Loucy (cell line): ENCODE measurements at regions not wholly inside any gene's neighbourhood (a gene's known extent, or its start where the extent isn't known, plus 50 kb on each side); places are given as distances from the start of the nearest gene placed in this dataset.
A peak's percentile ranks its signal among the peaks of the same experiment; 100 is the strongest.

ENCODE experiments used
- H2AFZ ChIP-seq: fragments of 200-600 bp; sonication (generic); 2 replicates; pipeline ENCODE4 v1.6.0; 2016; ENCODE audit warnings: antibody characterized with exemption, mild to moderate bottlenecking, low read length, moderate library complexity
- H3F3A ChIP-seq: fragments of 200-600 bp; 2 replicates; pipeline ENCODE4 v1.6.0; 2016; ENCODE audit warnings: antibody characterized with exemption, low read depth, mild to moderate bottlenecking
- H3K27me3 ChIP-seq: fragments of 200-600 bp; sonication (generic); 2 replicates; pipeline ENCODE4 v1.6.1; 2014; ENCODE audit warnings: low read length, mild to moderate bottlenecking; ENCODE audit not compliant: insufficient read depth, poor library complexity, severe bottlenecking
- H3K36me3 ChIP-seq: fragments of 200-600 bp; sonication (generic); 2 replicates; pipeline ENCODE4 v1.6.1; 2016; ENCODE audit warnings: low read length; ENCODE audit not compliant: insufficient read depth
- H3K4me1 ChIP-seq: fragments of 200-600 bp; sonication (generic); 2 replicates; pipeline ENCODE4 v1.5.1; 2014; ENCODE audit warnings: low read length, mild to moderate bottlenecking; ENCODE audit not compliant: insufficient read depth, poor library complexity, severe bottlenecking
- H3K4me2 ChIP-seq: fragments of 200-600 bp; sonication (generic); 2 replicates; pipeline ENCODE4 v1.6.0; 2014; ENCODE audit warnings: antibody characterized with exemption, low read length, low read depth, mild to moderate bottlenecking; ENCODE audit not compliant: poor library complexity, severe bottlenecking
- H3K4me3 ChIP-seq: fragments of 200-600 bp; sonication (generic); 2 replicates; pipeline ENCODE4 v1.5.1; 2014; ENCODE audit warnings: low read length, mild to moderate bottlenecking, mixed read lengths; ENCODE audit not compliant: poor library complexity, severe bottlenecking
- H3K79me2 ChIP-seq: fragments of 200-600 bp; sonication (generic); 2 replicates; pipeline ENCODE4 v1.6.1; 2014; ENCODE audit warnings: low read length; ENCODE audit not compliant: insufficient read depth
- H3K9ac ChIP-seq: fragments of 200-600 bp; sonication (generic); 2 replicates; pipeline ENCODE4 v1.6.0; 2014; ENCODE audit warnings: mild to moderate bottlenecking, low read depth, low read length, moderate library complexity; ENCODE audit not compliant: poor library complexity, severe bottlenecking
- H3K9me2 ChIP-seq: fragments of 200-600 bp; sonication (generic); replicated peaks from 2 replicates; pipeline ENCODE4 v1.6.1; 2016; ENCODE audit warnings: low read depth, low read length, mixed read lengths
- H3K9me3 ChIP-seq: fragments of 200-600 bp; sonication (generic); 2 replicates; pipeline ENCODE4 v1.6.1; 2014; ENCODE audit warnings: mild to moderate bottlenecking, antibody characterized with exemption, low read length, low read depth; ENCODE audit not compliant: insufficient read depth
- H4K20me1 ChIP-seq: fragments of 200-600 bp; sonication (generic); 2 replicates; pipeline ENCODE4 v1.6.0; 2014; ENCODE audit warnings: antibody characterized with exemption, low read length, mild to moderate bottlenecking; ENCODE audit not compliant: insufficient read depth, poor library complexity, severe bottlenecking
- CTCF ChIP-seq: fragments of 200-600 bp; sonication (generic); conservative IDR thresholded peaks from 2 replicates; pipeline ENCODE4 v1.5.1; 2014; ENCODE audit warnings: mild to moderate bottlenecking, antibody characterized with exemption, low read length
- EZH2phosphoT487 ChIP-seq: fragments of 200-600 bp; IDR thresholded peaks from 2 replicates; pipeline ENCODE4 v1.6.1; 2018; ENCODE audit warnings: antibody characterized with exemption, mild to moderate bottlenecking, moderate library complexity, borderline replicate concordance

- Histone ChIP-seq H3K9me2 (no peaks in the 10 kb centered on the region), H4K20me1 (no peaks in the 10 kb centered on the region), H3K4me1 (peaks cover 49% of the 10 kb centered on the region), H3K9ac (no peak overlapping the region), H3K4me3 (no peak overlapping the region), H3K4me2 (no peak overlapping the region), H3K9me3 (no peaks in the 10 kb centered on the region), H2AFZ (no peak overlapping the region), H3F3A (no peaks in the 10 kb centered on the region), H3K36me3 (no peaks in the 10 kb centered on the region), H3K79me2 (peaks cover 40% of the 10 kb centered on the region), H3K27me3 (no peaks in the 10 kb centered on the region)
- no peak for TF ChIP-seq CTCF
- no peak for TF ChIP-seq EZH2phosphoT487
Observed at GRCh38 chr1:31504001-31504400, 72.3 kb upstream of the TINAGL1 start.

GRCh38 chr1:31505911-31506497 is 70.3 kb upstream of the TINAGL1 start:
- H3K4me3 ChIP-seq = peak overlapping the region; percentile 87

GRCh38 chr1:31507221-31507620 is 69.1 kb upstream of the TINAGL1 start:
- H3K79me2 ChIP-seq = peaks cover 67% of the 10 kb centered on the region
- peaks cover 68% of the 10 kb centered on the region for H3K4me1 ChIP-seq
- H3F3A ChIP-seq = no peaks in the 10 kb centered on the region
- peak overlapping the region; percentile 89 for H3K4me2 ChIP-seq
- H3K4me3 ChIP-seq = peak overlapping the region; percentile 87
- no peak overlapping the region for H2AFZ ChIP-seq
- no peaks in the 10 kb centered on the region for H3K36me3 ChIP-seq
- H3K9me3 ChIP-seq = no peaks in the 10 kb centered on the region
- peaks cover 6% of the 10 kb centered on the region for H4K20me1 ChIP-seq
- TF ChIP-seq CTCF = no peak
- TF ChIP-seq EZH2phosphoT487 = no peak
- no peaks in the 10 kb centered on the region for H3K27me3 ChIP-seq
- peak overlapping the region; percentile 97 for H3K9ac ChIP-seq
- H3K9me2 ChIP-seq = no peaks in the 10 kb centered on the region

More at GRCh38 chr1:31505911-31506497, 70.3 kb upstream of the TINAGL1 start:
- Histone ChIP-seq H3K4me2 (peak overlapping the region; percentile 89), H3K79me2 (peaks cover 60% of the 10 kb centered on the region), H3K9me2 (no peaks in the 10 kb centered on the region), H3F3A (no peaks in the 10 kb centered on the region), H3K9me3 (no peaks in the 10 kb centered on the region), H2AFZ (no peak overlapping the region), H3K4me1 (peaks cover 69% of the 10 kb centered on the region), H3K36me3 (no peaks in the 10 kb centered on the region), H3K27me3 (no peaks in the 10 kb centered on the region), H4K20me1 (peaks cover 6% of the 10 kb centered on the region), H3K9ac (peak overlapping the region; percentile 97)
- TF ChIP-seq EZH2phosphoT487 (no peak), CTCF (no peak)
